ENCODE measurements at regions not wholly inside any gene's neighbourhood (a gene's known extent, or its start where the extent isn't known, plus 50 kb on each side); places are given as distances from the start of the nearest gene placed in this dataset.

GRCh38 chr18:30298769-30299168 lies 743.8 kb downstream of the DSC3 start:
- no peak for DNase-seq
- H3K27ac ChIP-seq: no peak overlapping the region
- H3K27me3 ChIP-seq: no peaks in the 10 kb centered on the region
- no peaks in the 10 kb centered on the region for H3K4me1 ChIP-seq
- intact Hi-C loops (cut with DNase I; ENCODE audit: low total_unique reads): no loop called here
- H3K36me3 ChIP-seq: no peaks in the 10 kb centered on the region
- no peaks in the 10 kb centered on the region for H3K9me3 ChIP-seq
- no peak for TF ChIP-seq POLR2A (IDR thresholded peaks at IDR 0.05)
- no peak overlapping the region for H3K4me3 ChIP-seq

DNA sequence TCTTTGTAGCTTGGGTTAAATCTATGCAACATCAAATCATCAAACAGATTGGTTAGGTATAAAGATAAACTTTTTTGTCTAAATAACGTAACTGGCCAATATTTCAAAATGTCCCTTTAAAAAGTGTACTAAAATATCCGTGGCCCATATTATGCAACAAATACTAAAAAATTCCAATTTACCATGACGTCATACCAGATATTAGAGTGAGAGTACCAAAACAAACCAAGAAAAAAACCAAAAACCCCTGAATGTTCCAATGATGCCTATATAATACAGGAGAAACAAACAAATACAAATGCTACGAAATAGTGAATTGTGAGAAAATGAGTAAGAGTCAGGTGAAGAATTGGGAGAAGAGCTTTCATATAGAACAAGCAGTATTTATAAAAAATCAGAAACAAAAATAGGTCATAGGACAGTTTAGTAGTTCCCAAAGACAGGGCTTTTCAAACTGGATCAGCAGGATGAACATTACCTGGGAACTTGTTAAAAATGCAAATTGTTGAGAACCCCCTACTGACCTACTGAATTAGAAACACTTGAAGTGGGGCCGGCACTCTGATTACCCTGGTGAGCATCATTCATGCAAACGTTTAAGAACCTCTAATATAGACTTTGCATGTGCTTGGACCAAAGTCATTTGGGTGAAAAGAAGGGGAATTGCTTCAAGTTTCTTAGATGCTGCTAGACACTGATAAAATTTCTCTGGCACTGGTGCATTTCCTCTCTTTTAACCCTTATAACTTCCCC lies 753.7 kb downstream of the DSC3 start:
- Histone ChIP-seq H3K4me1 (no peaks in the 10 kb centered on the region), H3K27me3 (no peaks in the 10 kb centered on the region), H3K9me3 (no peaks in the 10 kb centered on the region), H3K4me3 (no peak overlapping the region), H3K36me3 (no peaks in the 10 kb centered on the region), H3K27ac (no peak overlapping the region)
- TF ChIP-seq POLR2A (IDR thresholded peaks at IDR 0.05) (no peak), CTCF (IDR thresholded peaks at IDR 0.05) (no peak)
- intact Hi-C loops (cut with DNase I; ENCODE audit: low total_unique reads): no loop called here
- DNase-seq: no peak

GRCh38 chr18:30280861-30281470 lies 761.6 kb downstream of the DSC3 start:
- no peak for TF ChIP-seq POLR2A (IDR thresholded peaks at IDR 0.05)
- TF ChIP-seq CTCF (IDR thresholded peaks at IDR 0.05): peak in 2 of 4 experiments; percentile 16 to 29
- H3K36me3 ChIP-seq: no peaks in the 10 kb centered on the region
- no peaks in the 10 kb centered on the region for H3K27me3 ChIP-seq
- H3K27ac ChIP-seq: no peak overlapping the region
- no peak overlapping the region for H3K4me3 ChIP-seq
- no peak for DNase-seq
- intact Hi-C loops (cut with DNase I; ENCODE audit: low total_unique reads): no loop called here
- H3K9me3 ChIP-seq: no peaks in the 10 kb centered on the region
- H3K4me1 ChIP-seq: no peaks in the 10 kb centered on the region

DNA sequence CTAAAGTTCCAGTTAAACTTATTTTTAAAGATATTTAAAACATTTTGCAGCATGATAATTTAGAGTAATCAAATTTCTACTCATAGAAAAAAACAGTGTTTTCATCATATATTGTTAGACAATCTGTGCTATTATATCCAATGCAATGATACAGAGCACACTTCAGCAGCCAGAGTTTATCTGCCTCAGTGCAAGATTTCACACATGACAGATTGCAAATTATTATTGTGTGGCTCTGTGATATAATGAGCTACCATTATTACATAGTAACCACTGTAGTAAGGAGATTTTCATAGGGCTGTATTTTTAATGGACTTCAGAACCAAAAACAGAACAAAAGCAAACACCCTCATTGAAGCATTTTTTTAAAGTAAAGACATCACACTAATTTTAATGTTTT lies 762.4 kb downstream of the DSC3 start:
- intact Hi-C loops (cut with DNase I; ENCODE audit: low total_unique reads): no loop called here
- no peaks in the 10 kb centered on the region for H3K9me3 ChIP-seq
- no peaks in the 10 kb centered on the region for H3K4me1 ChIP-seq
- H3K27me3 ChIP-seq: no peaks in the 10 kb centered on the region
- no peak overlapping the region for H3K27ac ChIP-seq
- no peaks in the 10 kb centered on the region for H3K36me3 ChIP-seq
- H3K4me3 ChIP-seq: no peak overlapping the region
- DNase-seq: no peak
- TF ChIP-seq POLR2A (IDR thresholded peaks at IDR 0.05) (no peak), CTCF (IDR thresholded peaks at IDR 0.05) (no peak)

DNA sequence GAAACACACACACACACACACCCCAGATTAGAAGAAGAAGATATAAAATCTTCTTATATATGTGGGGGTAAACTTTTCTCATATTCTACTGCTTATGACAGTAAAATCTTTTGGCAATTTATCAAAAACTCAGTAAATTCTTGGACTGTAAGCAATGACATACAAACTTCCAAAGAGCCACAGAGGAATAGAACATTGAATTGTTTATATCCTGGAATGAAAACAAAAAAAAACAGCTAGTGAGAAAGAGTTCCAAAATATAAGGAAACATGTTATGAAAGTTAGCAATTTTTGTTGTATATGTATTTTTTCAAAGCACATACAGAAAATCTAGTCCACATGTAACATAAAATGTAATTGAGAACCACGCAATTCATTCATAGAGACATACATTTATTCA lies 764.9 kb downstream of the DSC3 start:
- Histone ChIP-seq H3K27me3 (no peaks in the 10 kb centered on the region), H3K4me1 (no peaks in the 10 kb centered on the region), H3K9me3 (no peaks in the 10 kb centered on the region), H3K4me3 (no peak overlapping the region), H3K36me3 (no peaks in the 10 kb centered on the region), H3K27ac (no peak overlapping the region)
- no peak for DNase-seq
- intact Hi-C loops (cut with DNase I; ENCODE audit: low total_unique reads): no loop called here
- TF ChIP-seq CTCF (IDR thresholded peaks at IDR 0.05) (no peak), POLR2A (IDR thresholded peaks at IDR 0.05) (no peak)

All from uterus (tissue), 3 donors.